ENCODE measurements at regions not wholly inside any gene's neighbourhood (a gene's known extent, or its start where the extent isn't known, plus 50 kb on each side); places are given as distances from the start of the nearest gene placed in this dataset.

DNA sequence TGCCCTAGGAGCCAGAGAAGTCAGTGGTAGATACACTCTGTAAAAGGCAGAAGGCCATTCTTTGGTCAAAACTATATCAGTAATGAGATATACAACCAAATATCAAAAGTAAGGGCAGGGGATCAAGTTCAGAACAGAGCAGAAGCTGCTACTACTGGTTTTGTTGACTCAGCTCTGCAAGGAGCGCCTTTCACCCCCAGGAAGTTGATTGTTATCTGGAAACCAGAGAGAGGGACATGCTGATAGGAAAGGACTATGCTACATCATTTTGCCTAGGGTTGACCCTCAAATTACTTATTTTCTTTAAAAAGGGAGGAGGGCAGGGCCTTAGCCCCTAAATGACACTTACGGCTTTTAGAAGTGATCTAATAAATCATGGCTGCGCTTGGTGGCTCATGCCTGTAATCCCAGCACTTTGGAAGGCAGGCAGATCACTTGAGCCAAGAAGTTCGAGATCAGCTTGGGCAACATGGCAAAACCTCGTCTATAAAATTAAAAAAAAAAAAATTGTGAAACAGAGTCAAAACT lies 194.0 kb downstream of the KLHL28 start:
- Histone ChIP-seq H3K36me3 (no peaks in the 10 kb centered on the region), H3K4me1 (no peaks in the 10 kb centered on the region), H3K27ac (no peak overlapping the region), H3K9me3 (no peaks in the 10 kb centered on the region), H3K4me3 (no peak overlapping the region), H3K27me3 (replicated peaks in 1 of 7) (no peaks in the 10 kb centered on the region)
- TF ChIP-seq POLR2AphosphoS5 (IDR thresholded peaks at IDR 0.05): no peak
- no peak for TF ChIP-seq POLR2A (IDR thresholded peaks at IDR 0.05)
- TF ChIP-seq, protein P1, sequence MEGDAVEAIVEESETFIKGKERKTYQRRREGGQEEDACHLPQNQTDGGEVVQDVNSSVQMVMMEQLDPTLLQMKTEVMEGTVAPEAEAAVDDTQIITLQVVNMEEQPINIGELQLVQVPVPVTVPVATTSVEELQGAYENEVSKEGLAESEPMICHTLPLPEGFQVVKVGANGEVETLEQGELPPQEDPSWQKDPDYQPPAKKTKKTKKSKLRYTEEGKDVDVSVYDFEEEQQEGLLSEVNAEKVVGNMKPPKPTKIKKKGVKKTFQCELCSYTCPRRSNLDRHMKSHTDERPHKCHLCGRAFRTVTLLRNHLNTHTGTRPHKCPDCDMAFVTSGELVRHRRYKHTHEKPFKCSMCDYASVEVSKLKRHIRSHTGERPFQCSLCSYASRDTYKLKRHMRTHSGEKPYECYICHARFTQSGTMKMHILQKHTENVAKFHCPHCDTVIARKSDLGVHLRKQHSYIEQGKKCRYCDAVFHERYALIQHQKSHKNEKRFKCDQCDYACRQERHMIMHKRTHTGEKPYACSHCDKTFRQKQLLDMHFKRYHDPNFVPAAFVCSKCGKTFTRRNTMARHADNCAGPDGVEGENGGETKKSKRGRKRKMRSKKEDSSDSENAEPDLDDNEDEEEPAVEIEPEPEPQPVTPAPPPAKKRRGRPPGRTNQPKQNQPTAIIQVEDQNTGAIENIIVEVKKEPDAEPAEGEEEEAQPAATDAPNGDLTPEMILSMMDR (IDR thresholded peaks at IDR 0.05 in 8 of 11, conservative IDR thresholded peaks at IDR 0.05 in 3 of 11): no peak
- WGBS, 5 donors: 63 to 82% (median 75%) methylated on average over 5 of the region's 5 CpGs
- intact Hi-C loops (cut with DNase I; ENCODE audit: low total_unique reads): no loop called here
- DNase-seq: no peak

DNA sequence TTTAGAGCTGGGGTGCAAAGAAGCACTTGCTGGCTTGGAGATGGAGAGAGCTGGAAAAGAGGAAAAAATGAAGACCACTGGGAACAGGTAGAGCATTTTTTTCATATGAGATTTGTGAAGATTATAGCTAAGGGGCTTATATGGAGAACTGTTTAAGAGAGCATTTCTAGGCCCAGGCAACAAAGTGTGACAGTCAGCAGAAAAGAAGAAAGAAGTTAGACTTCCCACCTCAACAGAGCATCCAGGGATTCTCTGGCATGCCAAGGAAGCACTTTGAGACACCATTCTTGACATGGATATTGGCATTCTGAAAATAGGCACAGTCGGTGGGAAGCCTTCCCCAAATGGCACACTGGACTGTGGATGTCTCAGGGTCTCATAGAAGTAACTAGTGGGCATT lies 195.5 kb downstream of the KLHL28 start:
- DNase-seq: no peak
- TF ChIP-seq POLR2AphosphoS5 (IDR thresholded peaks at IDR 0.05): no peak
- no peak for TF ChIP-seq POLR2A (IDR thresholded peaks at IDR 0.05)
- TF ChIP-seq, protein P1 (IDR thresholded peaks at IDR 0.05 in 8 of 11, conservative IDR thresholded peaks at IDR 0.05 in 3 of 11): no peak
- intact Hi-C loops (cut with DNase I; ENCODE audit: low total_unique reads): no loop called here

DNA sequence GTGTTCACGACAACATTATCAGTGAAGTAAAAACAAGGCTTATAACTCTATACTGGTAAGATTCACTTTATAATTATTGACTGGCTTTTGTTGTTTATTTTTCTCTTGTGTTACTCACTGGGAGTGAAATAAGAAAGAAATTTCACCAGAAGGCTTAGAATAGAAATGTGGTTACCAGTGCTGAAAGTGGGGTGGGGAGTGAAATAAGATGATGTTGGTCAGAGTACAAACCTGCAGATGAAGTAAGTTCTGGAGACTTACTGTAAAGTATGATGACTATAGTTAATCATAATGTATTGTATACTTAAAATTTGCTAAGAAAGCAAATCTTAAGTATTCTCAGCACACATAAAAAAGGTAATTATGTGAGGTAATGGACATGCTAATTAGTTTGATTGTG lies 198.4 kb downstream of the KLHL28 start:
- Histone ChIP-seq H3K4me1 (no peaks in the 10 kb centered on the region), H3K36me3 (no peaks in the 10 kb centered on the region), H3K4me3 (no peak overlapping the region), H3K27ac (no peak overlapping the region), H3K9me3 (no peaks in the 10 kb centered on the region), H3K27me3 (replicated peaks in 1 of 7) (no peaks in the 10 kb centered on the region)
- DNase-seq: no peak
- intact Hi-C loops (cut with DNase I; ENCODE audit: low total_unique reads): no loop called here
- TF ChIP-seq POLR2A (IDR thresholded peaks at IDR 0.05) (no peak), POLR2AphosphoS5 (IDR thresholded peaks at IDR 0.05) (no peak)
- TF ChIP-seq, protein P1 (IDR thresholded peaks at IDR 0.05 in 8 of 11, conservative IDR thresholded peaks at IDR 0.05 in 3 of 11): no peak
- WGBS, 5 donors: 78 to 90% (median 85%) methylated on average over 1 of the region's 1 CpG

More for the DNA sequence above, 195.5 kb downstream of the KLHL28 start:
- Histone ChIP-seq H3K4me3 (no peak overlapping the region), H3K4me1 (no peaks in the 10 kb centered on the region), H3K27me3 (replicated peaks in 1 of 7) (no peaks in the 10 kb centered on the region), H3K27ac (no peak overlapping the region), H3K9me3 (no peaks in the 10 kb centered on the region), H3K36me3 (no peaks in the 10 kb centered on the region)
- 78 to 93% (median 83%) methylated on average over 1 of the region's 1 CpG for WGBS, 5 donors

DNA sequence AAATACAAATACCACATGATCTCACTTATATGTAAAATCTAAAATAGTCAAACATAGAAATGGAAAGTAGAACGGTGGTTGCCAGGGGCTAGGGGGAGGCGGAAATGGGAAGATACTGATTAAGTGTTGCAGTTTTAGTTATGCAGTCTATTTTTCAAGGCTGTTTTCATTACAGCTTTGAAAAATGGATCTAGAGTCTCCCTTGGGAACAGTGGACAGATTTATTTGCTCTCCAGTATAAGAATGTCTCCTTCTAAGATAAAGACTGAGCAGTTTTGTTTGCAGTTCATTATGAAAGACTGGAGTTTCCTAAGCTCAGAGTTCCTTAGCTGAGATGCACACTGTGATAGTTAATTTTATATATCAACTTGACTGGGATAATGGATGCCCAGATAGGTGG lies 202.5 kb downstream of the KLHL28 start:
- H3K36me3 ChIP-seq: no peaks in the 10 kb centered on the region
- TF ChIP-seq POLR2AphosphoS5 (IDR thresholded peaks at IDR 0.05) (no peak), POLR2A (IDR thresholded peaks at IDR 0.05) (no peak)
- TF ChIP-seq, protein P1 (IDR thresholded peaks at IDR 0.05 in 8 of 11, conservative IDR thresholded peaks at IDR 0.05 in 3 of 11): no peak
- H3K4me1 ChIP-seq: no peaks in the 10 kb centered on the region
- no peaks in the 10 kb centered on the region for H3K27me3 ChIP-seq (replicated peaks in 1 of 7)
- H3K27ac ChIP-seq: no peak overlapping the region
- 71 to 82% (median 77%) methylated on average over 2 of the region's 2 CpGs for whole genome bisulfite sequencing, 5 donors
- no peak overlapping the region for H3K4me3 ChIP-seq
- no peak for DNase-seq
- no peaks in the 10 kb centered on the region for H3K9me3 ChIP-seq
- intact Hi-C loops (cut with DNase I; ENCODE audit: low total_unique reads): no loop called here
